Keratinocyte (primary cell): ENCODE measurements at regions not wholly inside any gene's neighbourhood (a gene's known extent, or its start where the extent isn't known, plus 50 kb on each side); places are given as distances from the start of the nearest gene placed in this dataset.

Experiments
- DNase-seq: peaks from one replicate; pipeline ENCODE4 v3.0.0-alpha.2; 2011; ENCODE audit warnings: low read depth, missing footprints, low spot score
- FAIRE-seq: peaks from 2 replicates; lab custom pipeline; 2011; peaks lifted over from hg19 to GRCh38; lab: Jason Lieb, UNC
- H2AFZ ChIP-seq: 2 replicates; pipeline ENCODE4 v1.6.0; 2012; ENCODE audit warnings: low read length, control low read depth, inconsistent platforms; ENCODE audit not compliant: control insufficient read depth
- H3K27ac ChIP-seq: 2 replicates; pipeline ENCODE4 v1.5.1; 2011; ENCODE audit warnings: low read length; ENCODE audit not compliant: control insufficient read depth, insufficient read depth
- H3K27me3 ChIP-seq: 3 replicates; pipeline ENCODE4 v1.6.0; 2011; ENCODE audit warnings: low read length; ENCODE audit not compliant: control insufficient read depth, insufficient read depth; ENCODE audit errors: extremely low read depth
- H3K36me3 ChIP-seq, 2 experiments: 2 replicates in 1 of 2; 3 replicates in 1 of 2; pipeline ENCODE4 v1.5.1; 2011; ENCODE audit warnings: low read length in 2 of 2, mild to moderate bottlenecking in 1 of 2; ENCODE audit not compliant: control insufficient read depth in 2 of 2, insufficient read depth in 2 of 2; ENCODE audit errors: extremely low read depth in 1 of 2
- H3K4me1 ChIP-seq: 3 replicates; pipeline ENCODE4 v1.5.1; 2011; ENCODE audit warnings: low read length; ENCODE audit not compliant: control insufficient read depth, insufficient read depth; ENCODE audit errors: extremely low read depth
- H3K4me2 ChIP-seq: 3 replicates; pipeline ENCODE4 v1.6.0; 2011; ENCODE audit warnings: low read depth, low read length; ENCODE audit not compliant: control insufficient read depth, insufficient read depth; ENCODE audit errors: extremely low read depth
- H3K4me3 ChIP-seq, 3 experiments: fragments of 200-600 bp in 1 of 3; sonication (generic) in 1 of 3; 2 replicates in 2 of 3; 3 replicates in 1 of 3; pipeline ENCODE4 v1.5.1; 2011 to 2016; ENCODE audit warnings: low read length in 3 of 3, mild to moderate bottlenecking in 3 of 3, control low read depth in 2 of 3, inconsistent platforms in 1 of 3, low read depth in 1 of 3, mixed read lengths in 1 of 3, mixed run types in 1 of 3, moderate library complexity in 1 of 3; ENCODE audit not compliant: control insufficient read depth in 2 of 3, insufficient read depth in 2 of 3; ENCODE audit errors: extremely low read depth in 1 of 3
- H3K79me2 ChIP-seq: 2 replicates; pipeline ENCODE4 v1.6.0; 2012; ENCODE audit warnings: low read length; ENCODE audit not compliant: control insufficient read depth, insufficient read depth
- H3K9ac ChIP-seq: 3 replicates; pipeline ENCODE4 v1.6.0; 2011; ENCODE audit warnings: low read length; ENCODE audit not compliant: control insufficient read depth, insufficient read depth; ENCODE audit errors: extremely low read depth
- H3K9me1 ChIP-seq: 3 replicates; pipeline ENCODE4 v1.6.0; 2011; ENCODE audit warnings: low read length; ENCODE audit not compliant: control insufficient read depth, insufficient read depth; ENCODE audit errors: extremely low read depth
- H3K9me3 ChIP-seq: 2 replicates; pipeline ENCODE4 v1.5.1; 2012; ENCODE audit warnings: low read depth, low read length; ENCODE audit not compliant: control insufficient read depth
- H4K20me1 ChIP-seq: 3 replicates; pipeline ENCODE4 v1.6.0; 2011; ENCODE audit warnings: low read length; ENCODE audit not compliant: control insufficient read depth, insufficient read depth; ENCODE audit errors: extremely low read depth
- CTCF ChIP-seq, 3 experiments: IDR thresholded peaks in 1 of 3; conservative IDR thresholded peaks in 1 of 3; optimal IDR thresholded peaks in 1 of 3; 2 replicates in 2 of 3; 3 replicates in 1 of 3; pipeline versions ENCODE3 to v1.5.1; 2011; ENCODE audit warnings: low read length in 3 of 3, mild to moderate bottlenecking in 3 of 3, moderate library complexity in 2 of 3, control low read depth in 1 of 3, inconsistent platforms in 1 of 3; ENCODE audit not compliant: insufficient read depth in 2 of 3; ENCODE audit errors: extremely low read depth in 1 of 3
- EZH2 ChIP-seq: IDR thresholded peaks from one replicate; pipeline ENCODE4 v1.6.1; 2012; ENCODE audit warnings: inconsistent platforms, mild to moderate bottlenecking, low read length, moderate library complexity
- dilution Hi-C: fragments of 300-500 bp; cut with MboI; formaldehyde crosslinking; loops from one replicate; pipeline ENCODE4 v1.7.0; 2020; ENCODE audit warnings: low sequenced_read_pairs; ENCODE audit not compliant: extremely low pct_ligation_motif_present

GRCh38 chr3:4097801-4098200, 205.4 kb upstream of the SETMAR start:
- H3K36me3 ChIP-seq = no peaks in the 10 kb centered on the region
- no peak overlapping the region for H3K4me2 ChIP-seq
- no peak overlapping the region for H3K9ac ChIP-seq
- H3K4me3 ChIP-seq = no peak overlapping the region
- no peaks in the 10 kb centered on the region for H3K9me1 ChIP-seq
- no peaks in the 10 kb centered on the region for H3K4me1 ChIP-seq
- DNase-seq (no peak), FAIRE-seq (no peak)
- no peaks in the 10 kb centered on the region for H3K27me3 ChIP-seq
- H3K9me3 ChIP-seq = no peaks in the 10 kb centered on the region
- TF ChIP-seq EZH2 = no peak
- TF ChIP-seq CTCF (optimal IDR thresholded peaks at IDR 0.05 in 1 of 3, IDR thresholded peaks at IDR 0.05 in 1 of 3, conservative IDR thresholded peaks at IDR 0.05 in 1 of 3; ENCODE audit: extremely low read depth in 1 of 3, insufficient read depth in 2 of 3, low read length in 3 of 3) = no peak
- H2AFZ ChIP-seq = no peak overlapping the region
- H4K20me1 ChIP-seq = no peaks in the 10 kb centered on the region
- no peaks in the 10 kb centered on the region for H3K79me2 ChIP-seq
- no peak overlapping the region for H3K27ac ChIP-seq
- dilution Hi-C loops = no loop called here

- Histone ChIP-seq H3K9me3 (no peaks in the 10 kb centered on the region), H3K36me3 (no peaks in the 10 kb centered on the region), H3K9me1 (no peaks in the 10 kb centered on the region), H4K20me1 (no peaks in the 10 kb centered on the region), H3K79me2 (no peaks in the 10 kb centered on the region), H3K4me2 (no peak overlapping the region), H3K4me3 (no peak overlapping the region), H3K9ac (no peak overlapping the region), H3K27me3 (no peaks in the 10 kb centered on the region), H3K27ac (no peak overlapping the region), H2AFZ (no peak overlapping the region), H3K4me1 (no peaks in the 10 kb centered on the region)
- dilution Hi-C loops = no loop called here
- FAIRE-seq = no peak
- DNase-seq = no peak
- TF ChIP-seq EZH2 (no peak), CTCF (optimal IDR thresholded peaks at IDR 0.05 in 1 of 3, IDR thresholded peaks at IDR 0.05 in 1 of 3, conservative IDR thresholded peaks at IDR 0.05 in 1 of 3; ENCODE audit: extremely low read depth in 1 of 3, insufficient read depth in 2 of 3, low read length in 3 of 3) (no peak)
These were observed 203.6 kb upstream of the SETMAR start for GRCh38 chr3:4099607-4100006.
